ENCODE measurements at regions not wholly inside any gene's neighbourhood (a gene's known extent, or its start where the extent isn't known, plus 50 kb on each side); places are given as distances from the start of the nearest gene placed in this dataset.

DNA sequence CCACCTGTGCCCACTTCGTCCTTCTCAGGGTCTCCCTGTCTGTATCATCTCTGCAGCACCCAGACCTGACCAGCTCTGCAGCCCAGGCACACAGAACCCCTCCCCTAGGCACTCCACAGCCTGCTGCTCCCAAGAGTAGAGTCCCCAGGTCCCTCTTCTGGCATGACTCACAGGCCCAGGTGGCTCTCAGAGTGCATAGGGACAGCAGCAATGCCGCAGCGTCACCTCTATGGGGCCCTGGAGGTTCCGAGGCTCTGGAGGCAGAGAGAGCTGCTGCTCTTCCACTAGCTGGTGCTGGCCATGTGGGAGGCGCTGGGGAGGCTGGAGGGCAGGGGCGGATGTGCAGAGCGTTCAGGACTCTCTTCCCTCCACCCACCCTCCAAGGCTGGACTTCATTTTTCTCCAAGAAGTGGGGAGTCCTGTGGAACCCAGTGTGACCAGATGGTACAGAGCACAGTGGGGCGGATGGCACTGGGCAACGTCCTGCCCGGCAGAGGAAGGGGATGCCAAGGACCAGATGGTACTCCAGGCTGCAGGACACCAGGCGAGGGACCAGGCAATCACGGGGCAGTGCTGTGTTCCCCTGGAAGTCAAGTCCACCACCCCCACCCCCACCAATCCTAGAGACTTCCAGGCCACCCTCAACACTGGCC lies 151.7 kb downstream of the RBFOX3 start:
- H3K4me3 ChIP-seq (ENCODE audit: low read depth, poor library complexity, severe bottlenecking), result no peak overlapping the region
- 82% methylated on average over 12 of the region's 12 CpGs for WGBS, 2 donors
- intact Hi-C loops (cut with DNase I; ENCODE audit: low total_unique reads), result no loop called here
- DNase-seq (ENCODE audit: low spot score in 2 of 2), result no peak
- no peak for TF ChIP-seq POLR2A (IDR thresholded peaks at IDR 0.05)
- TF ChIP-seq, protein P1, sequence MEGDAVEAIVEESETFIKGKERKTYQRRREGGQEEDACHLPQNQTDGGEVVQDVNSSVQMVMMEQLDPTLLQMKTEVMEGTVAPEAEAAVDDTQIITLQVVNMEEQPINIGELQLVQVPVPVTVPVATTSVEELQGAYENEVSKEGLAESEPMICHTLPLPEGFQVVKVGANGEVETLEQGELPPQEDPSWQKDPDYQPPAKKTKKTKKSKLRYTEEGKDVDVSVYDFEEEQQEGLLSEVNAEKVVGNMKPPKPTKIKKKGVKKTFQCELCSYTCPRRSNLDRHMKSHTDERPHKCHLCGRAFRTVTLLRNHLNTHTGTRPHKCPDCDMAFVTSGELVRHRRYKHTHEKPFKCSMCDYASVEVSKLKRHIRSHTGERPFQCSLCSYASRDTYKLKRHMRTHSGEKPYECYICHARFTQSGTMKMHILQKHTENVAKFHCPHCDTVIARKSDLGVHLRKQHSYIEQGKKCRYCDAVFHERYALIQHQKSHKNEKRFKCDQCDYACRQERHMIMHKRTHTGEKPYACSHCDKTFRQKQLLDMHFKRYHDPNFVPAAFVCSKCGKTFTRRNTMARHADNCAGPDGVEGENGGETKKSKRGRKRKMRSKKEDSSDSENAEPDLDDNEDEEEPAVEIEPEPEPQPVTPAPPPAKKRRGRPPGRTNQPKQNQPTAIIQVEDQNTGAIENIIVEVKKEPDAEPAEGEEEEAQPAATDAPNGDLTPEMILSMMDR (IDR thresholded peaks at IDR 0.05), result no peak

DNA sequence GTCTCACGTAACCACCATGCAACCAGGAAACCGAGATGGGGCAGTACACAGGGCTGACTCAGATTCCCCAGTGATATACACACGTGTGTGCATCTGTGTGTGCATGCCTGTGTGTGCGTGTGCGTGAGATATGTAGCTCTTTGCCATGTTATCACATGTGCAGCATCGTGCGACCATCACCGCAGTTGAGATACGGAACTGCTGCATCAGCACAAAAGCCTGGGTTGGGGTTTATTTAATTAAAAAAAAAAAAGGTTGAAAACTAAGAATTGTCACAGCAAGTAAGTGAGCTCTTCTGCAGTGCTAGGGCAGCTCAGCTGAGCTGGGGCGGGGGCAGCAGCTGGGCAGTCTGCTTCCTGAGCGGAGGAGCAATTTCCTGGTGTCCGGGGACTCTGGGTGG lies 152.5 kb downstream of the RBFOX3 start:
- TF ChIP-seq POLR2A (IDR thresholded peaks at IDR 0.05), result no peak
- TF ChIP-seq, protein P1 (IDR thresholded peaks at IDR 0.05), result no peak
- no peak overlapping the region for H3K4me3 ChIP-seq (ENCODE audit: low read depth, poor library complexity, severe bottlenecking)
- intact Hi-C loops (cut with DNase I; ENCODE audit: low total_unique reads), result no loop called here
- no peak for DNase-seq (ENCODE audit: low spot score in 2 of 2)
- WGBS, 2 donors, result 78% methylated on average over 12 of the region's 12 CpGs

GRCh38 chr17:79457889-79458288 lies 153.0 kb downstream of the RBFOX3 start:
- TF ChIP-seq, protein P1 (IDR thresholded peaks at IDR 0.05), result no peak
- no peak for TF ChIP-seq POLR2A (IDR thresholded peaks at IDR 0.05)
- 75 to 81% methylated on average over 12 of the region's 12 CpGs for WGBS, 2 donors
- no peak overlapping the region for H3K4me3 ChIP-seq (ENCODE audit: low read depth, poor library complexity, severe bottlenecking)
- no peak for DNase-seq (ENCODE audit: low spot score in 2 of 2)
- intact Hi-C loops (cut with DNase I; ENCODE audit: low total_unique reads), result no loop called here

GRCh38 chr17:79457376-79457775 lies 153.5 kb downstream of the RBFOX3 start:
- TF ChIP-seq POLR2A (IDR thresholded peaks at IDR 0.05), result no peak
- TF ChIP-seq, protein P1 (IDR thresholded peaks at IDR 0.05), result no peak
- intact Hi-C loops (cut with DNase I; ENCODE audit: low total_unique reads), result no loop called here
- 82 to 84% methylated on average over 17 of the region's 17 CpGs for WGBS, 2 donors
- no peak overlapping the region for H3K4me3 ChIP-seq (ENCODE audit: low read depth, poor library complexity, severe bottlenecking)
- DNase-seq (ENCODE audit: low spot score in 2 of 2), result no peak

DNA sequence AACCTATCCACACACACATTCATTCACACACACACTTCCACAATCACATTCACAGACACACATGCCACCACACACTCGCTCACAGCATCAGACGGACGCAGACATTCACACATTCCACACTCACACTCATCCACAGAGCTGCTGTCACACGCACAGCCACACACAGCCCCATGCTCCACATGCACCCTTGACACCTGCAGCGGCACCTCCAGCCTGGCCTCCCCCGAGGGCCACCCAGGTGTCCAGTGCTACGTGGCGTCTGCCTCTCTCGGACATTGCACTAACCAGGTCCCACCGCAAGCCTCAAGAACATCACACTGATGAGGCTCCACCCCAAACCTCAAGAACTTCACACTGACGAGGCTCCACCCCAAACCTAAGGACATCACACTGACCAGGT lies 155.2 kb downstream of the RBFOX3 start:
- no peak overlapping the region for H3K4me3 ChIP-seq (ENCODE audit: low read depth, poor library complexity, severe bottlenecking)
- TF ChIP-seq POLR2A (IDR thresholded peaks at IDR 0.05), result no peak
- TF ChIP-seq, protein P1 (IDR thresholded peaks at IDR 0.05), result no peak
- intact Hi-C loops (cut with DNase I; ENCODE audit: low total_unique reads), result no loop called here
- WGBS, 2 donors, result 88 to 89% methylated on average over 11 of the region's 11 CpGs
- no peak for DNase-seq (ENCODE audit: low spot score in 2 of 2)

GRCh38 chr17:79454826-79455225 lies 156.0 kb downstream of the RBFOX3 start:
- H3K4me3 ChIP-seq (ENCODE audit: low read depth, poor library complexity, severe bottlenecking), result no peak overlapping the region
- TF ChIP-seq, protein P1 (IDR thresholded peaks at IDR 0.05), result no peak
- no peak for TF ChIP-seq POLR2A (IDR thresholded peaks at IDR 0.05)
- WGBS, 2 donors, result 74 to 75% methylated on average over 3 to 6 of the region's 6 CpGs
- intact Hi-C loops (cut with DNase I; ENCODE audit: low total_unique reads), result loop anchor here (5.0 kb wide), 1 partner anchor 97 kb away; no protein-coding TSS in a partner anchor
- DNase-seq (ENCODE audit: low spot score in 2 of 2), result no peak
